ENCODE measurements at regions not wholly inside any gene's neighbourhood (a gene's known extent, or its start where the extent isn't known, plus 50 kb on each side); places are given as distances from the start of the nearest gene placed in this dataset.

- TF ChIP-seq POLR2A (IDR thresholded peaks at IDR 0.05; ENCODE audit: low read length) (no peak), GATA1 (IDR thresholded peaks at IDR 0.05; ENCODE audit: low read depth, low read length) (no peak)
Measured at GRCh38 chr6:137767465-137767864, 99.6 kb upstream of the TNFAIP3 start.
